ENCODE measurements at regions not wholly inside any gene's neighbourhood (a gene's known extent, or its start where the extent isn't known, plus 50 kb on each side); places are given as distances from the start of the nearest gene placed in this dataset.

GRCh38 chr16:11420895-11421294 lies 75.6 kb downstream of the RMI2 start:
- no peak overlapping the region for H2AFZ ChIP-seq (ENCODE audit: control insufficient read depth, low read depth, low read length)
- WGBS (ENCODE audit: insufficient coverage, insufficient replicate concordance, low lambda C conversion rate, missing lambda C conversion rate) = 56% methylated on average over 3 of the region's 3 CpGs
- ChIA-PET RAD21 (ENCODE audit: unreplicated experiment) (no interaction called here), CTCF (interaction anchor here (1.4 kb wide), 1 partner anchor 12 kb away, joined by 6 read pairs; no protein-coding TSS in a partner anchor), SMC1A (ENCODE audit: uncharacterized antibody, unreplicated experiment) (interaction anchor here (0.6 kb wide), 1 partner anchor 29 kb away, joined by 3 read pairs; no protein-coding TSS in a partner anchor), POLR2A (no interaction called here)
- H3K27ac ChIP-seq (ENCODE audit: control insufficient read depth, insufficient read depth) = no peak overlapping the region
- peaks cover 10% of the 10 kb centered on the region for H3K4me1 ChIP-seq (ENCODE audit: control insufficient read depth, insufficient read depth, low read length)
- intact Hi-C loops (cut with micrococcal nuclease; ENCODE audit: unreplicated experiment) = no loop called here
- FAIRE-seq (no peak), ATAC-seq (no peak), DNase-seq (ENCODE audit: low read depth, low spot score) (no peak)
- no peaks in the 10 kb centered on the region for H4K20me1 ChIP-seq (ENCODE audit: control insufficient read depth, insufficient read depth)
- no peaks in the 10 kb centered on the region for H3K27me3 ChIP-seq (replicated peaks in 1 of 2; ENCODE audit: control insufficient read depth in 2 of 2, insufficient read depth in 2 of 2, low read length in 1 of 2)
- H3K9me3 ChIP-seq (replicated peaks; ENCODE audit: control insufficient read depth, insufficient read depth, low read length) = no peaks in the 10 kb centered on the region
- no peaks in the 10 kb centered on the region for H3K79me2 ChIP-seq (ENCODE audit: control insufficient read depth, insufficient read depth, low read length)
- no peak overlapping the region for H3K4me3 ChIP-seq
- no TSS peak for BruUV-seq (replicated peaks)
- in situ Hi-C loops (cut with MboI) = no loop called here
- H3K9ac ChIP-seq (ENCODE audit: control insufficient read depth, insufficient read depth, low read length) = no peak overlapping the region
- H3K4me2 ChIP-seq (ENCODE audit: control insufficient read depth, insufficient read depth) = no peak overlapping the region
- TF ChIP-seq SPI1 (IDR thresholded peaks at IDR 0.05; ENCODE audit: borderline replicate concordance, insufficient read depth, low read depth, low read length) (no peak), HDAC6 (IDR thresholded peaks at IDR 0.05; ENCODE audit: unreplicated experiment) (no peak), E2F4 (IDR thresholded peaks at IDR 0.05; ENCODE audit: low read depth, low read length) (no peak), RAD21 (IDR thresholded peaks at IDR 0.05; ENCODE audit: insufficient read depth, low read depth, low read length) (no peak), CHD4 (IDR thresholded peaks at IDR 0.05) (no peak), ZBTB4 (CRISPR knock-in tag; IDR thresholded peaks at IDR 0.05) (no peak), NFYA (IDR thresholded peaks at IDR 0.05; ENCODE audit: borderline replicate concordance, low read depth, low read length) (no peak), GABPA (IDR thresholded peaks at IDR 0.05; ENCODE audit: low read depth) (no peak)
- H3K36me3 ChIP-seq (ENCODE audit: control insufficient read depth in 2 of 2, insufficient read depth in 2 of 2, low read length in 1 of 2) = no peaks in the 10 kb centered on the region

Measured in GM12878 (cell line).